ENCODE measurements at regions not wholly inside any gene's neighbourhood (a gene's known extent, or its start where the extent isn't known, plus 50 kb on each side); places are given as distances from the start of the nearest gene placed in this dataset.
"Not testable (repeated sequence)": the region's sequence is repeated elsewhere in the genome, so short reads cannot be mapped to it uniquely, and the experiment has no call there.

- no peak for DNase-seq (ENCODE audit: low spot score)
These were observed 193.7 kb downstream of the TTC39B start for GRCh38 chr9:15113288-15113687.

DNA sequence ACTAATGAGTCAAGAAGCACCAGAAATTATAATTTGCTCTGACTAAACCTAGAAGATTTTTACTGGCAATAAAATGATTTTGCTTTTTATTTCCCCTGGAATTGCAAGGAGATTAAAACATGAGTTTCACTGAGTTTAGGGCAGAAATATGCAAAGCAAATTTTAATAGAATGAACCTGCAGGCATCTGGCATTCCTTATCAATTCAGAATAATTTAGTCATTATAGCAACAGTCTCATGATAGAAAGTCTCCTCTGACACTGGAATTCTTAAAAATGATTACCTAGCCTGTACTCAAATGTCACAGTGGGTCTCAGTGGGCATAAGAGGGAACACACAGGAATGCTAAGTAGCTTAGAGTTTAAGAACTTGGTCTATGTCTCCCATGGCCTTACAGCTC, 195.9 kb downstream of the TTC39B start:
- DNase-seq (ENCODE audit: low spot score), result no peak

DNA sequence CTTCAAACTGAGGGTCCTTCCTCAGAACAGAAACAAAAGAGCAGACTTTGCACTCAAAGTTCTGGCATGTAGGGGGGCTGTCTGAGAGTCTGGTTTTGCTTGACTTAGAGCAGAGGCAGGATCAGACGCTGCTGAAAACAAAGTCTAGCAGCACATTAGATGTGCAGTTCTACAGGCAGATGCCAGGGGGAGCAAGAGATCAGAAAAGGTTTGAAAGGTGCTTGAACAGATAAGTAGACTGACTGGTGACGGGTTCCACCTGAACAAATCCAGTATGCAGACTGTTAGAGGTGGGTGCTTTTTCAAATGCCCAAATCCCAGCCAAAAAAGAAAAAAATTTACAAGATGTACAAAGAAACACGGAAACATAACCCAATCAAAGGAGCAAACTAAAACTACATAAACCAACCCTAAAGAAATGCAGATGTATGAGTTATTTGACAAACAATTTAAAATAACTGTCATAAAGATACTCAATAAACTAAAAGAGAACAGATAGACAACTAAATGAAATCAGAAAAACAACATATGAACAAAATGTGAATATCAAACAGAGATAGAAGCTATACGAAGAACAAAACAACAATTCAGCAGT, 194.7 kb upstream of the FREM1 start:
- DNase-seq (ENCODE audit: low spot score), result peak; percentile 7

- peak; percentile 62 for DNase-seq (ENCODE audit: low spot score)
These were observed 193.1 kb upstream of the FREM1 start for GRCh38 chr9:15103290-15103689.

DNA sequence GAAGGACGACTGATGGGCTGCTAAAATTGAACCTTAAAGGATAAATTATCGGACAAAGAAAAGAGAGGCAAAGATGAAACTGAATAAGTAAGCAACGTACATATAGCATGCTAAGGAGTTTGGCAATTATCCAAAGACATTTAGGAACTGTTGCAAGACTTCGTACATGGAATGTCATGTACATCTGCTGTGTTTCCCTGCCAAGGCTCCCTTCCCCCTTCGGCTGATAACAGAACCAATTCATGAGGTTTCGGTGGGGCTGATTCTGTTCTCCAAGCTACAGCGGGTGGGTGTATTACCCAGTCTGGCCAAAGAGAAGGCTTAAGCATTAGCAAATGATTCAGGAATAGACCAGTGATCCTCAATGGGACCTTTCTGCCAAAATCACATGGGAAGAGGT, 190.9 kb upstream of the FREM1 start:
- no peak for DNase-seq (ENCODE audit: low spot score)

- DNase-seq (ENCODE audit: low spot score), result no peak
These were observed 190.3 kb upstream of the FREM1 start for GRCh38 chr9:15100571-15100970.

- DNase-seq (ENCODE audit: low spot score), result no peak
These were observed 186.7 kb upstream of the FREM1 start for GRCh38 chr9:15096972-15097371.

GRCh38 chr9:15086778-15087324, 176.6 kb upstream of the FREM1 start:
- DNase-seq (ENCODE audit: low spot score), result no peak

DNA sequence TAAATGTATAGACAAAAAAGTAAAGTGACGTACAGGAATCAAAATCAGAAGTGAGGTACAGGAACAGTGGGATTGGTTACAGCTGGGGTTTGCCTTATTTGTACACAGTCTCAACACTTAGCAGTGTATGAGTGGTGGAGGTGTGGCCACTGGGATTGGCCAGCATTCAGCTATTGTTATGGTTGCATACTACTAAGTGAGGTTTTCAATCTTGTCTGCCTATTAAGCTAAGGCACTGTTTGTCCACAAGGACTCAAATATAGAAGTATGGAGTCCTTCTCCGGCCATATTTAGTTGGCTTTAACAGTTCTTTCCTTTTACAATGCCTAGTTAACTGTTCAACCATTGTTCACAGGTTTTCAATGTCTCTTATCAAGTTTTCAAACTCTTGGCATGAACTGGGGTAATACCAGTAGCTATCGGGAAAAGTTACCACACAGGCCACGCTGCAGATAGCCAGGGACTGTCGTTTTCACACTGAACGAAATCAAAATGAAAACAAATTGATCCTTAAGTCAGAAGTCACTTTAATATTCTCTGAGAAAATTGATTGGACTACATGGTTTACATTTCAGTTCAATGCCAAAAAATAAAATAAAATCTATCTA, 176.0 kb upstream of the FREM1 start:
- DNase-seq (ENCODE audit: low spot score), result no peak

DNA sequence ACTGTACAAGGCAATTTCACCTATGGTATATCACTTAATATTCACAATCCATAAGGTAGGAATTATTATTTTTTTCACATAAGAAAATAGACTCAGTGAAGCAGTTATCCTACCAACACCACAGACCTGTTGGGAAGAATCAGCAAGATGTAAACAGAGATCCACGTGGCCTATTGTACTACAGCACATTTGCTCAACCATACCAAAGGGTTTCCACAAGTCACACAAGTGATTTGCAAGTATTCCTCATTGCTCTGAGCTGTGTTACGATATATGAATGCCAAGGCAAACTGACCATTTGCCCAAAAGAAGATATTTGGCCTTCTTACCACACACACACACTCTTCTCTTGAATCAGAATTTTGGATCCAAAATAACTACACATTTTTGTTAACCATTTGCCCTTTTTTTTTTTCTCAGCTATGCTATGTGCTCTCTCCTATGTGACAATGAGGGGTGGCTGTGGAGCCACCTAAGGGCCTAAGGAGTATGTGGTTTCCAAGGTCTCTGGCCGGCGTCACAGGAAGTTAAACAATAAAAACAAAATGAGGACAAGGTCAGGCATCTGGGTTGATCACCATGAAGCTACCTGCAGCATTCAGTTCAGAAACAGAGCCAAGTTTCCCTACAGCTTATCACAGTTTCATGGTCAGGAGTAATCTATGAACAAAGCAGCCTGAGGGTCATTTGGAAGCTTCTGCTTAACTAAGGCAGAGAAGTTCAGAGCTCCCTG, 171.0 kb upstream of the FREM1 start:
- DNase-seq (ENCODE audit: low spot score), result no peak

DNA sequence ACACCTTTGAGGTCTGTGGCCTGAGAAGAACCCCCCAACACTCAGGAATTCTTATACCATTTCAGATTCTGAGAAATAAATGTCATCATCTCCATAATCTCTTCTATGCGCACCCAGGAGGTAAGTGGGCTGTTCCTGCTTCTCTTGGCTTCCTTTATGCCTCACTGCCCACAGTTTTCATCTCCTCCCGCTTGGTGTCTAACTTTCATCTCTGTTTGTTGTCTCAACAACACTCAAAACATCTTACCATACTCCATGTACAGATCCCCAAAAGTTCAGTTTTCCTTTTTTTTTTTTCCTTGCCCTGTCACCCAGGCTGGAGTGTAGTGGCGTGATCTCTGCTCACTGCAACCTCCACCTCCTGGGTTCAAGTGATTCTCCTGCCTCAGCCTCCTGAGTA, 170.2 kb upstream of the FREM1 start:
- no peak for DNase-seq (ENCODE audit: low spot score)

DNA sequence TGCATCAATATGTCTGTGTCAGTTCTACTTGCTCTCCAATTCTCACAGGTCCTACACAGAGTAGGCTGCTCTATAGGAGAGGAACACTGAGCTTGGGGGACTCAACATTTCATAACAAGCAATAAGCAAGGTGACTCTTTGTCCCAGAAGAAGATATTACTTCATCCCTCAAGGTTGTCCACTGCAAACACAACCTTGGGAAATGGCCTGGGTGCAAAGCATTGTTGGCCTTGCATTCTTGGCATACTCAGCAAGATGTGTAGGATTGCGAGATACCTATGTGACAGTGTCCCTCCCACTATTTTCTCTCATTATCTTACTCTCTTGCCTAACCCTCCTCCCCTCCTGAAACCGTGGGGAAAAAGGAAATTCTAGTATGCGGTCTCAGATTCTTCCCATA, 169.8 kb upstream of the FREM1 start:
- no peak for DNase-seq (ENCODE audit: low spot score)

DNA sequence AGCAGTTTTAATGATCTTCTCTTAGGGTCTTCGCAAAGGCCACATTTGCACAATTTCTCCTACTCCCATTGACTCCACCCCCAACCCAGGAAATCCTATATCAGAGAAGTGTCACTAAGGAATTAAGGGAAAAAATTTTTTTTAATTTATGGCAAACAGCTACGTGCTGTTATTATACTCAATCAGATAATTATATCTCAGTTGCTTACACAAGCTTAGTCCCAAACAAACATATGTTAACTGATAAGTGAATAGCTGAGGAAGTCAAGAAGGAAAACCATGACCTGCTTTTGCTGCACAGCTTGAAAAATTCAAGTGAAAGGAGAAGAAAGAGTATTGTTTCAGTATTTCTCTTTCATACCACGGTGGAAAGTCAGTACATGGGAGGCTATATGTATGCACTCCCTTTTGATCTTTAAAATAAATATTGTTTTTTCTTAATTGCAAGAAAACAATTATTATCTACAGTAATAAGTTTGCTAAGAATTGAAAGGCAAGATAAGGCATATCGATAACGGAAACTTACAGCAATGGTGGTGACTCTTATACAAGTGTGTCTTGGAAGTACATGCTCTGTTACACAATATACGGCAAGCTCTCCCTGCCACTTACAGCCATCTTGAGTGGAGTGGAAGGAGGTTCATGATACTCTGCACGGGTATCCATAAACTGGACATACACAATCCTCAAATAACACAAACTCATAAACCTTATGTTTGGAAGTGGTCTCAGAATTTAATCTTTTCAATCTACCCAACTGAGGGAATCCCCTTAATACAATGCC, 167.9 kb upstream of the FREM1 start:
- no peak for DNase-seq (ENCODE audit: low spot score)

- no peak for DNase-seq (ENCODE audit: low spot score)
These were observed 163.4 kb upstream of the FREM1 start for GRCh38 chr9:15073620-15074019.

- DNase-seq (ENCODE audit: low spot score), result no peak
These were observed 160.5 kb upstream of the FREM1 start for GRCh38 chr9:15070716-15071115.

DNA sequence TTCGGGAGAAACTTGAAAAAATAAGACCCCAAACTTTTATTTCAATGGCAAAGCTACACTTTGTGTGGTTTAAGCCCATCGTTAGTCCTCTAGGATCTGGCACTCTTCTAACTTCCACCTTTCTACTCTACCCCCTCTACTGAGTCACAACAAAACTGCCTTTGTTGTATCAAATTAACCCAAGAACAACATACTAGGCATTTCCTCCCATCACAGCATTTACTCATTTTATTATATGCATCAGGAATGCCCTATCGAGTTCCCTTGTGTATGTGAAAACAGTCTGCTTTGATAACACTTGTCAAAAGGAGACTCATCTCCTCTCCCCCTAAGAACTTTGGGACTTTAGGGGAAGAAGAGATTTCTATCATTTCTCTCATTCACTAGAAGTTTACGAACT, 158.9 kb upstream of the FREM1 start:
- DNase-seq (ENCODE audit: low spot score), result peak; percentile 78

GRCh38 chr9:15068261-15068660, 158.0 kb upstream of the FREM1 start:
- no peak for DNase-seq (ENCODE audit: low spot score)

DNA sequence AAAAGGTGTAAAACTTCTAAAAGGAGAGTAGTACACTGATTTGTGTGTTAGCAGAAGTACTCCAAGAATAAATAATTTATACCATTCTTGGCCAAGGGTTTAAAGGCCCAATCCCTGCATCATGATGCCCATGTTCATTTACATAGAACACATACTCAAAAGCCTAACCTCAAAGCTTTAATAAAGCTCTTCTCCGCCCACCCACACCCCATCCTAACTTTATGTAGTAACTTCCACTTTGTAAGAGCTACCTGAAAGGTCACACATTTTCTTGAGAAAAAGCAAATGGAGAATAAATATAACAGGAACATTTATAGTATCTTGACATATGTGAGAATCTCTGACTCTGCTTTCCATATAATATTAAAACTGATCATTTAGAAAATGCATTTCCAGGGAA, 148.8 kb upstream of the FREM1 start:
- DNase-seq (ENCODE audit: low spot score), result no peak

DNA sequence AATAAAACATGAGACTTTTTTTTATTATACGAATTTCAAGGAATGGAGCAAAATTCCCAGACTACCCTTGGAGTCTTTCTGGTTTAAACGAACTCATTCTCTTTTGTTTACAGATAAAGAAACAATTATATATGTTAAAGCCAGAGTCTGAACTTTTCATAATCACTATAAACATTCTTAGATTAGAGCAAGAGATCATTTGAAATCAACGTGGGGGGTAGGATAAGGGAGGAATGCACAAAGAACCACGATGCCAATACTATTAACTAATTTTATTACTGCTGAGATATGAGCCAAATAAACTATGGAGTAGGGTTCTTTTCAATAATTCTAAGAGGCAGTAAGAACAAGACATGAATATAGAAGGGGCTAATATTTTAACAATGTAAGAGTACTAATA, 148.0 kb upstream of the FREM1 start:
- no peak for DNase-seq (ENCODE audit: low spot score)

GRCh38 chr9:15055284-15055683, 145.1 kb upstream of the FREM1 start:
- not testable (repeated sequence) for DNase-seq (ENCODE audit: low spot score)

- no peak for DNase-seq (ENCODE audit: low spot score)
These were observed 138.5 kb upstream of the FREM1 start for GRCh38 chr9:15048772-15049171.

- DNase-seq (ENCODE audit: low spot score), result no peak
These were observed 136.9 kb upstream of the FREM1 start for GRCh38 chr9:15047028-15047551.

All from COLO829 (cell line).